ENCODE measurements at regions not wholly inside any gene's neighbourhood (a gene's known extent, or its start where the extent isn't known, plus 50 kb on each side); places are given as distances from the start of the nearest gene placed in this dataset.

DNA sequence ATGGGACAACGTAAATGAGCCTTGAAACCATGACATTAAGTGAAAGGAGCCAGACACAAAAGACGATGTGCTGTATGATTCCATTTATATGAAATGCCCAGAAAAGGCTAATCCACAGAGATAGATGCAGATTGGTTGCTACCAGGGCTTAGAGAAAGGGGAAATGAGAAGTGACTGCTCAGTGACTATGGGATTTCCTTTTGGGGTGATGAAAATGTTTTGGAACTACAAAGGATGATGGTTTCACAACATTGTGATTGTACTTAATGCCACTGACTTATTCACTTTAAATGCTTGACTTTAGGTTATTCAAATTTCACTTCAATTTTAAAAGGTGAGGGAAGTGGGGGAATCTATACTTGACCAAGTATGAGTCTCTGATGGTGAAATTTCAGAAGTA, 414.3 kb downstream of the SETD4 start:
- Histone ChIP-seq H3K27me3 (ENCODE audit: insufficient read depth, poor library complexity, severe bottlenecking) (no peaks in the 10 kb centered on the region), H3K27ac (replicated peaks) (no peak overlapping the region), H3K4me3 (replicated peaks; ENCODE audit: insufficient read depth, low read length) (no peak overlapping the region)
- TF ChIP-seq, protein P1, sequence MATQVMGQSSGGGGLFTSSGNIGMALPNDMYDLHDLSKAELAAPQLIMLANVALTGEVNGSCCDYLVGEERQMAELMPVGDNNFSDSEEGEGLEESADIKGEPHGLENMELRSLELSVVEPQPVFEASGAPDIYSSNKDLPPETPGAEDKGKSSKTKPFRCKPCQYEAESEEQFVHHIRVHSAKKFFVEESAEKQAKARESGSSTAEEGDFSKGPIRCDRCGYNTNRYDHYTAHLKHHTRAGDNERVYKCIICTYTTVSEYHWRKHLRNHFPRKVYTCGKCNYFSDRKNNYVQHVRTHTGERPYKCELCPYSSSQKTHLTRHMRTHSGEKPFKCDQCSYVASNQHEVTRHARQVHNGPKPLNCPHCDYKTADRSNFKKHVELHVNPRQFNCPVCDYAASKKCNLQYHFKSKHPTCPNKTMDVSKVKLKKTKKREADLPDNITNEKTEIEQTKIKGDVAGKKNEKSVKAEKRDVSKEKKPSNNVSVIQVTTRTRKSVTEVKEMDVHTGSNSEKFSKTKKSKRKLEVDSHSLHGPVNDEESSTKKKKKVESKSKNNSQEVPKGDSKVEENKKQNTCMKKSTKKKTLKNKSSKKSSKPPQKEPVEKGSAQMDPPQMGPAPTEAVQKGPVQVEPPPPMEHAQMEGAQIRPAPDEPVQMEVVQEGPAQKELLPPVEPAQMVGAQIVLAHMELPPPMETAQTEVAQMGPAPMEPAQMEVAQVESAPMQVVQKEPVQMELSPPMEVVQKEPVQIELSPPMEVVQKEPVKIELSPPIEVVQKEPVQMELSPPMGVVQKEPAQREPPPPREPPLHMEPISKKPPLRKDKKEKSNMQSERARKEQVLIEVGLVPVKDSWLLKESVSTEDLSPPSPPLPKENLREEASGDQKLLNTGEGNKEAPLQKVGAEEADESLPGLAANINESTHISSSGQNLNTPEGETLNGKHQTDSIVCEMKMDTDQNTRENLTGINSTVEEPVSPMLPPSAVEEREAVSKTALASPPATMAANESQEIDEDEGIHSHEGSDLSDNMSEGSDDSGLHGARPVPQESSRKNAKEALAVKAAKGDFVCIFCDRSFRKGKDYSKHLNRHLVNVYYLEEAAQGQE (IDR thresholded peaks at IDR 0.05; ENCODE audit: insufficient replicate concordance, low read depth), result no peak
- no peak for TF ChIP-seq POLR2AphosphoS5 (IDR thresholded peaks at IDR 0.05; ENCODE audit: low read depth)
- TF ChIP-seq, protein P2, sequence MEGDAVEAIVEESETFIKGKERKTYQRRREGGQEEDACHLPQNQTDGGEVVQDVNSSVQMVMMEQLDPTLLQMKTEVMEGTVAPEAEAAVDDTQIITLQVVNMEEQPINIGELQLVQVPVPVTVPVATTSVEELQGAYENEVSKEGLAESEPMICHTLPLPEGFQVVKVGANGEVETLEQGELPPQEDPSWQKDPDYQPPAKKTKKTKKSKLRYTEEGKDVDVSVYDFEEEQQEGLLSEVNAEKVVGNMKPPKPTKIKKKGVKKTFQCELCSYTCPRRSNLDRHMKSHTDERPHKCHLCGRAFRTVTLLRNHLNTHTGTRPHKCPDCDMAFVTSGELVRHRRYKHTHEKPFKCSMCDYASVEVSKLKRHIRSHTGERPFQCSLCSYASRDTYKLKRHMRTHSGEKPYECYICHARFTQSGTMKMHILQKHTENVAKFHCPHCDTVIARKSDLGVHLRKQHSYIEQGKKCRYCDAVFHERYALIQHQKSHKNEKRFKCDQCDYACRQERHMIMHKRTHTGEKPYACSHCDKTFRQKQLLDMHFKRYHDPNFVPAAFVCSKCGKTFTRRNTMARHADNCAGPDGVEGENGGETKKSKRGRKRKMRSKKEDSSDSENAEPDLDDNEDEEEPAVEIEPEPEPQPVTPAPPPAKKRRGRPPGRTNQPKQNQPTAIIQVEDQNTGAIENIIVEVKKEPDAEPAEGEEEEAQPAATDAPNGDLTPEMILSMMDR (IDR thresholded peaks at IDR 0.05; ENCODE audit: insufficient read depth, low read length), result no peak
- TF ChIP-seq SPI1 (IDR thresholded peaks at IDR 0.05; ENCODE audit: borderline replicate concordance, low read depth), result no peak
- no peak for TF ChIP-seq GABPA (IDR thresholded peaks at IDR 0.05; ENCODE audit: low read depth)
- DNase-seq (ENCODE audit: low read depth in 1 of 2, low spot score in 1 of 2), result no peak

DNA sequence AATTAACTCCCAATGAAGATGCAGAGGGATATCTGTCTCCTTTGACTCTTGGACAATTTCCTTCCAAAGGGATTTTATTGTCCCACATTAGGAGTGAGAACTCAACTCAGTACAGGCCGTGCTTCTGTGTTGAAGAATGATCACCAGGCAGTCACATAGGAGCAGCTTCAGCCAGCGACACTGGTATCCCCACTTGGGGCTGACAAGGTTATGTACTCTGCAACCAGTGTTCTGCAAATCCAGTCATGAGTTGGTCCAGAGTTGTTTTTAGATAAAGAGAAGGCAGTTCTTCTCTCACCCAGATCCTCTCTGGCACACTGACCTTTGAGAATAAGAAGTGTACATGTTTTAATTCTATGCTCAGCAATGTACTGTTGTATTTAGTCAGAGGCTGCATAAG, 415.8 kb downstream of the SETD4 start:
- no peak overlapping the region for H3K4me3 ChIP-seq (replicated peaks; ENCODE audit: insufficient read depth, low read length)
- DNase-seq (ENCODE audit: low read depth in 1 of 2, low spot score in 1 of 2), result no peak
- H3K27ac ChIP-seq (replicated peaks), result no peak overlapping the region
- H3K27me3 ChIP-seq (ENCODE audit: insufficient read depth, poor library complexity, severe bottlenecking), result no peaks in the 10 kb centered on the region
- TF ChIP-seq SPI1 (IDR thresholded peaks at IDR 0.05; ENCODE audit: borderline replicate concordance, low read depth), result no peak
- TF ChIP-seq, protein P2 (IDR thresholded peaks at IDR 0.05; ENCODE audit: insufficient read depth, low read length), result no peak
- TF ChIP-seq GABPA (IDR thresholded peaks at IDR 0.05; ENCODE audit: low read depth), result no peak
- TF ChIP-seq, protein P1 (IDR thresholded peaks at IDR 0.05; ENCODE audit: insufficient replicate concordance, low read depth), result no peak
- no peak for TF ChIP-seq POLR2AphosphoS5 (IDR thresholded peaks at IDR 0.05; ENCODE audit: low read depth)

DNA sequence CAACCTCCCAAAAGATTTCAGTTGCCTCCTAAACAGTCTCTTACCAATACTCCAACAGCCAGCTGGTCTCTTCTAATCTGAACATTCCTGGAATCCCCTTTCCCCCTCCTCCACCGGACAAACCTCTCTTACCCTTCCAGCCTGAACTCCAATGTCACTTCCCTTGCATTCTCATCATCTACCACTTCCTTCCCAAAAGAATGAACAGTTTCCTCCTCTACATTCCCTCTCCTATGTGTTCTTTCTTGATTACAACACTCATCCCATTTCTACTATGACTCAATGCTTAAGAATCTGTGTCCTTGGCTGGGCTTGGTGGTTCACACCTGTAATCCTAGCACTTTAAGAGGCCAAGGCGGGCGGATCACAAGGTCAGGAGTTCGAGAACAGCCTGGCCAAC, 417.1 kb downstream of the SETD4 start:
- no peak overlapping the region for H3K27ac ChIP-seq (replicated peaks)
- H3K4me3 ChIP-seq (replicated peaks; ENCODE audit: insufficient read depth, low read length), result no peak overlapping the region
- DNase-seq (ENCODE audit: low read depth in 1 of 2, low spot score in 1 of 2), result no peak
- no peak for TF ChIP-seq GABPA (IDR thresholded peaks at IDR 0.05; ENCODE audit: low read depth)
- no peaks in the 10 kb centered on the region for H3K27me3 ChIP-seq (ENCODE audit: insufficient read depth, poor library complexity, severe bottlenecking)

DNA sequence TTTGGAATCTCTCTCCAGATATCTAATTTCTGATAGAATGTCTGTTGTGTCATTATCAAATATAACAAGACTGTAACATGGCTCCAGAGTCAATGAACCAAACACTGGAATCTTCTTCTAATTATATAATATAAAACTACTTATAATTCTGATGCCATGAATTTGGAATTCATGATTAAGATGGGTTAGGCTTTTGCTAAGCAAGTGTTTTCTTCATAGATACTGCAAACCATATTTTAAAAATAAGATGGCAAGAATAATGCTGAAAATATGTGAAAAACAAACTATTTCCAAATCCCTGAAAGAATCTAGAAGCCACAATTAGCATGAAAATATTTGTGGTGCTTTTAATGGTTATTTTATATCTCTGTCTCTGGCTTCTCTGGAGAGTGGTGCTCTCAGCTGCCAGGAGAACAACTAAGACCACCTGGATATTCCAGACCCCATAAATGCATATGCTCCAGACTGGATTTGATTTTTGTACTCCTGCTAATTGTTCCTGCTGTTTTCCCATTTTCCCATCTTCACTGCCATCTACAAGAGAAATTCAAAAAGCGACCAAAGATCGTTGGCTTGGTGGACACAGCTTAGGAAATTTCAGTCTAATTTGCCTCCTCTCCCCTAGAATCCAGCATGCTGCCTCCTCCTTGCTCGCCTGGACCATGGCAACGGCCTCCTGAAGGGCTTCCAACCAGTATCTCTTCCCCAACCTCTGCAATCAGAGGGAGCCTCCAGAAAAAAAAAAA, 418.9 kb downstream of the SETD4 start:
- H3K27me3 ChIP-seq (ENCODE audit: insufficient read depth, poor library complexity, severe bottlenecking), result no peaks in the 10 kb centered on the region
- no peak overlapping the region for H3K4me3 ChIP-seq (replicated peaks; ENCODE audit: insufficient read depth, low read length)
- H3K27ac ChIP-seq (replicated peaks), result no peak overlapping the region
- TF ChIP-seq, protein P1 (IDR thresholded peaks at IDR 0.05; ENCODE audit: insufficient replicate concordance, low read depth), result no peak
- TF ChIP-seq SPI1 (IDR thresholded peaks at IDR 0.05; ENCODE audit: borderline replicate concordance, low read depth) (no peak), POLR2AphosphoS5 (IDR thresholded peaks at IDR 0.05; ENCODE audit: low read depth) (no peak), GABPA (IDR thresholded peaks at IDR 0.05; ENCODE audit: low read depth) (no peak)
- TF ChIP-seq, protein P2 (IDR thresholded peaks at IDR 0.05; ENCODE audit: insufficient read depth, low read length), result no peak
- DNase-seq (ENCODE audit: low read depth in 1 of 2, low spot score in 1 of 2), result no peak

All from HL-60 (cell line).